K562 (cell line): ENCODE measurements at regions not wholly inside any gene's neighbourhood (a gene's known extent, or its start where the extent isn't known, plus 50 kb on each side); places are given as distances from the start of the nearest gene placed in this dataset.

Source experiments
- ATAC-seq: fragments of 200-7000 bp; cut with Tn5 transposase; 3 replicates; pipeline ENCODE4 v1.9.1; 2020; ENCODE audit warnings: moderate library complexity
- BruUV-seq: library from RNA; stranded (reverse); fragments of 400-500 nt; replicated peaks from 2 replicates; lab custom pipeline; 2021; lab: Mats Ljungman, UMichigan
- CTCF ChIA-PET: fragments of 300-600 bp; formaldehyde crosslinking; extraction: SDS; loops from one replicate; lab custom pipeline; 2021; ENCODE audit warnings: low intra/inter-chr PET ratio; lab: Yijun Ruan, JAX
- POLR2A ChIA-PET: fragments of 300-600, 350-650 bp; sonication (Branson Sonifier 250); formaldehyde crosslinking; extraction: SDS; loops from one replicate; lab custom pipeline; 2021; ENCODE audit warnings: antibody characterized with exemption, inconsistent platforms; lab: Yijun Ruan, JAX
- DNase-seq, 4 experiments: peaks; one replicate each; pipeline versions ENCODE4 v3.0.0 to v3.0.0-alpha.2; 2011 to 2018; ENCODE audit warnings: low spot score in 3 of 4, mixed read lengths in 3 of 4; ENCODE audit errors: extremely low read depth in 1 of 4
- FAIRE-seq: peaks from 2 replicates; lab custom pipeline; 2011; peaks lifted over from hg19 to GRCh38; lab: Jason Lieb, UNC
- H2AFZ ChIP-seq: 2 replicates; pipeline ENCODE4 v1.6.0; 2011; ENCODE audit warnings: low read depth, low read length, control low read depth, inconsistent platforms
- H3K27ac ChIP-seq: fragments of 200-600 bp; 3 replicates; pipeline ENCODE4 v1.8.0; 2011; ENCODE audit warnings: low read depth, mild to moderate bottlenecking, control low read depth, inconsistent platforms, low read length, moderate library complexity, mixed read lengths; ENCODE audit errors: extremely low read depth
- H3K27me3 ChIP-seq, 2 experiments: fragments of 300-600 bp in 1 of 2; 2 replicates in 1 of 2; 3 replicates in 1 of 2; pipeline versions ENCODE4 v1.6.0 to v1.8.0; 2011; ENCODE audit warnings: inconsistent platforms in 2 of 2, low read length in 2 of 2, mild to moderate bottlenecking in 1 of 2, mixed read lengths in 1 of 2, moderate library complexity in 1 of 2; ENCODE audit not compliant: control insufficient read depth in 2 of 2, insufficient read depth in 2 of 2
- H3K36me3 ChIP-seq: fragments of 300-600 bp; 3 replicates; pipeline ENCODE4 v1.8.0; 2011; ENCODE audit warnings: mild to moderate bottlenecking, low read length, inconsistent platforms; ENCODE audit not compliant: control insufficient read depth, insufficient read depth
- H3K4me1 ChIP-seq, 2 experiments: fragments of 200-600 bp in 1 of 2; replicated peaks in 1 of 2; 2 replicates in 1 of 2; 3 replicates in 1 of 2; pipeline versions ENCODE4 v1.5.1 to v1.8.0; 2011; ENCODE audit warnings: inconsistent platforms in 2 of 2, low read length in 2 of 2, mild to moderate bottlenecking in 1 of 2, mixed read lengths in 1 of 2, moderate library complexity in 1 of 2; ENCODE audit not compliant: control insufficient read depth in 2 of 2, insufficient read depth in 2 of 2
- H3K4me2 ChIP-seq: 2 replicates; pipeline ENCODE4 v1.6.1; 2011; ENCODE audit warnings: low read length, control low read depth, inconsistent platforms, mixed read lengths; ENCODE audit not compliant: insufficient read depth
- H3K4me3 ChIP-seq: fragments of 200-600 bp; sonication (generic), shearing (Covaris generic); 2 replicates; pipeline ENCODE4 v1.5.1; 2016; ENCODE audit warnings: control low read depth, inconsistent platforms
- H3K79me2 ChIP-seq: fragments of 200-600 bp; 3 replicates; pipeline ENCODE4 v1.8.0; 2011; ENCODE audit warnings: low read length, inconsistent platforms; ENCODE audit not compliant: control insufficient read depth, insufficient read depth
- H3K9ac ChIP-seq, 2 experiments: 2 replicates each; pipeline versions ENCODE4 v1.6.0 to v1.6.1; 2011; ENCODE audit warnings: low read depth in 2 of 2, low read length in 2 of 2, control low read depth in 1 of 2, inconsistent platforms in 1 of 2, mild to moderate bottlenecking in 1 of 2, mixed read lengths in 1 of 2; ENCODE audit not compliant: insufficient read depth in 1 of 2
- H3K9me1 ChIP-seq: one replicate; pipeline ENCODE4 v1.6.0; 2011; ENCODE audit warnings: inconsistent platforms, mild to moderate bottlenecking, low read length, moderate library complexity; ENCODE audit not compliant: control insufficient read depth, insufficient read depth
- H3K9me3 ChIP-seq: replicated peaks from 2 replicates; pipeline ENCODE4 v1.5.1; 2011; ENCODE audit warnings: low read depth, low read length, inconsistent platforms; ENCODE audit not compliant: control insufficient read depth, insufficient read depth
- H4K20me1 ChIP-seq: replicated peaks from 2 replicates; pipeline ENCODE4 v1.6.1; 2011; ENCODE audit warnings: low read length, inconsistent platforms, mixed read lengths; ENCODE audit not compliant: control insufficient read depth, insufficient read depth
- ARID2 ChIP-seq: fragments of 450-650 bp; IDR thresholded peaks from 2 replicates; pipeline ENCODE4 v1.6.1; 2017; ENCODE audit warnings: antibody characterized with exemption, mild to moderate bottlenecking
- CGGBP1 ChIP-seq: fragments of 250-450 bp; sonication (Bioruptor Pico); IDR thresholded peaks from 2 replicates; pipeline ENCODE4 v1.9.0; 2021; ENCODE audit warnings: mild to moderate bottlenecking
- EGR1 ChIP-seq: fragments of 450-650 bp; conservative IDR thresholded peaks from 2 replicates; pipeline ENCODE4 v1.6.1; 2017; ENCODE audit warnings: mild to moderate bottlenecking
- ETV5 ChIP-seq: sonication (generic); formaldehyde crosslinking; IDR thresholded peaks from 2 replicates; pipeline ENCODE4 v1.4.0; 2020; ENCODE audit warnings: low read depth, mild to moderate bottlenecking, missing genetic modification reagents
- KLF10 ChIP-seq: fragments of 250-450 bp; sonication (Bioruptor Pico); IDR thresholded peaks from 2 replicates; pipeline ENCODE4 v1.6.1; 2021; ENCODE audit warnings: matching md5 sums
- MCM7 ChIP-seq, 2 experiments: fragments of 450-650 bp; IDR thresholded peaks; 2 replicates each; pipeline ENCODE4 v1.6.1; 2016 to 2018
- POLR3A ChIP-seq: IDR thresholded peaks from 2 replicates; pipeline ENCODE4 v1.6.1; 2011; ENCODE audit warnings: borderline replicate concordance, mild to moderate bottlenecking, moderate library complexity; ENCODE audit not compliant: insufficient read length, insufficient read depth; ENCODE audit errors: extremely low read depth
- RBM22 ChIP-seq: fragments of 200-400 bp; formaldehyde crosslinking; IDR thresholded peaks from 2 replicates; pipeline ENCODE4 v1.6.1; 2018; ENCODE audit warnings: low read length, low read depth; ENCODE audit not compliant: poor library complexity, severe bottlenecking
- SMARCA4 ChIP-seq: fragments of 450-650 bp; IDR thresholded peaks from 2 replicates; pipeline ENCODE4 v1.6.1; 2016
- SMARCA5 ChIP-seq: fragments of 450-650 bp; IDR thresholded peaks from 2 replicates; pipeline ENCODE4 v1.6.1; 2016
- ZNF124 ChIP-seq: sonication (generic); formaldehyde crosslinking; IDR thresholded peaks from 2 replicates; pipeline ENCODE4 v1.8.1; 2022; ENCODE audit warnings: missing genetic modification reagents
- ZNF280A ChIP-seq: fragments of 450-650 bp; IDR thresholded peaks from 2 replicates; pipeline ENCODE4 v1.6.1; 2018; ENCODE audit warnings: mild to moderate bottlenecking, low read depth; ENCODE audit not compliant: partially characterized antibody
- ZNF395 ChIP-seq: fragments of 200-800 bp; sonication (Bioruptor generic); IDR thresholded peaks from 2 replicates; pipeline ENCODE4 v1.6.1; 2017; ENCODE audit warnings: missing genetic modification characterization, missing compliant biosample characterization
- ZNF444 ChIP-seq: fragments of 250-450 bp; sonication (Bioruptor Pico); IDR thresholded peaks from 2 replicates; pipeline ENCODE4 v1.4.0; 2020; ENCODE audit warnings: mild to moderate bottlenecking, moderate library complexity
- ZNF668 ChIP-seq: fragments of 250-450 bp; sonication (Bioruptor Pico); IDR thresholded peaks from 2 replicates; pipeline ENCODE4 v1.8.0; 2022; ENCODE audit warnings: mild to moderate bottlenecking, inconsistent platforms
- ZNF785 ChIP-seq: fragments of 250-450 bp; sonication (Bioruptor Pico); IDR thresholded peaks from 2 replicates; pipeline ENCODE4 v1.4.0; 2020; ENCODE audit warnings: mild to moderate bottlenecking
- WGBS: fragments of 100-300 bp; shearing (Covaris generic); methylation state at CpG from one replicate; pipeline ENCODE4 v1.1.6; 2016; ENCODE audit warnings: low coverage, mixed read lengths; ENCODE audit not compliant: insufficient coverage; ENCODE audit errors: missing lambda C conversion rate; 5-methylcytosine and 5-hydroxymethylcytosine counted together
- in situ Hi-C: fragments of 300-500 bp; cut with MboI; formaldehyde crosslinking; loops from 4 replicates; pipeline ENCODE4 v1.15.0; 2018; ENCODE audit warnings: inconsistent platforms, mixed read lengths
- intact Hi-C: fragments of 100-400 bp; cut with micrococcal nuclease; formaldehyde crosslinking; loops from 2 replicates; pipeline ENCODE4 v1.14.2; 2022

GRCh38 chr5:10826971-10827370 lies 65.9 kb upstream of the DAP start:
- Histone ChIP-seq H3K36me3 (no peaks in the 10 kb centered on the region), H2AFZ (peak overlapping the region; percentile 15; the same call in 1 of the 2 replicates), H3K9me3 (no peaks in the 10 kb centered on the region), H3K4me2 (no peak overlapping the region), H3K4me3 (no peak overlapping the region), H3K79me2 (no peaks in the 10 kb centered on the region), H3K27me3 (peaks cover 3 to 4% of the 10 kb centered on the region in 2 experiments; a peak in 1 of 5 replicates), H3K9me1 (no peaks in the 10 kb centered on the region), H4K20me1 (no peaks in the 10 kb centered on the region), H3K9ac (no peak overlapping the region), H3K4me1 (no peaks in the 10 kb centered on the region), H3K27ac (no peak overlapping the region)
- CTCF ChIA-PET = no interaction called here
- ATAC-seq = no peak; the same call in 2 of the 3 replicates
- DNase-seq = no peak
- intact Hi-C loops (no loop called here), in situ Hi-C loops (no loop called here)
- POLR2A ChIA-PET = interaction anchor here (0.6 to 2.3 kb wide), 4 partner anchors 9 to 112 kb away, joined by 3 to 7 read pairs (median 3); no protein-coding TSS in a partner anchor
- 3% methylated on average over 2 of the region's 2 CpGs for WGBS
- no TSS peak for BruUV-seq
- TF ChIP-seq EGR1 (no peak), SMARCA5 (no peak), ETV5 (CRISPR knock-in tag) (no peak), ZNF444 (CRISPR knock-in tag) (no peak), MCM7 (IDR thresholded peaks at IDR 0.05) (no peak), ZNF280A (no peak), POLR3A (no peak), KLF10 (CRISPR knock-in tag) (no peak), ZNF395 (no peak), ZNF124 (CRISPR knock-in tag) (no peak), RBM22 (no peak), ZNF785 (CRISPR knock-in tag) (no peak), ARID2 (no peak), CGGBP1 (CRISPR knock-in tag) (no peak), SMARCA4 (no peak), ZNF668 (no peak)
- FAIRE-seq = no peak
